HCT116 (cell line): ENCODE measurements at regions not wholly inside any gene's neighbourhood (a gene's known extent, or its start where the extent isn't known, plus 50 kb on each side); places are given as distances from the start of the nearest gene placed in this dataset.

Experiments used
- CEBPB ChIP-seq: IDR thresholded peaks from 2 replicates; pipeline ENCODE4 v1.6.1; 2012; ENCODE audit warnings: low read depth
- CTCF ChIP-seq, 3 experiments: fragments of 200-600 bp in 1 of 3; sonication (generic) in 1 of 3; IDR thresholded peaks in 2 of 3; conservative IDR thresholded peaks in 1 of 3; 2 replicates each; pipeline ENCODE4 v1.5.1; 2012 to 2017; ENCODE audit warnings: low read depth in 2 of 3, low read length in 2 of 3, antibody characterized with exemption in 1 of 3, borderline replicate concordance in 1 of 3, control low read depth in 1 of 3, mild to moderate bottlenecking in 1 of 3, mixed read lengths in 1 of 3, mixed run types in 1 of 3, moderate library complexity in 1 of 3; ENCODE audit not compliant: insufficient read depth in 1 of 3
- EZH2 ChIP-seq: fragments of 200-600 bp; sonication (generic); IDR thresholded peaks from 2 replicates; pipeline ENCODE4 v1.6.1; 2017; ENCODE audit warnings: antibody characterized with exemption, mixed run types
- MAX ChIP-seq: IDR thresholded peaks from 2 replicates; pipeline ENCODE4 v1.6.1; 2012
- POLR2A ChIP-seq: IDR thresholded peaks from 2 replicates; pipeline ENCODE4 v1.7.0; 2011; ENCODE audit warnings: borderline replicate concordance; ENCODE audit not compliant: insufficient read depth, insufficient read length; ENCODE audit errors: extremely low read depth
- YY1 ChIP-seq: IDR thresholded peaks from 2 replicates; pipeline ENCODE4 v1.6.1; 2011; ENCODE audit warnings: low read length, low read depth, moderate library complexity, mild to moderate bottlenecking; ENCODE audit not compliant: insufficient replicate concordance; ENCODE audit errors: extremely low read depth

- no peak for TF ChIP-seq CTCF (IDR thresholded peaks at IDR 0.05 in 2 of 3, conservative IDR thresholded peaks at IDR 0.05 in 1 of 3; ENCODE audit: borderline replicate concordance in 1 of 3, insufficient read depth in 1 of 3, low read depth in 2 of 3, low read length in 2 of 3)
- TF ChIP-seq EZH2 = no peak
- no peak for TF ChIP-seq MAX
- no peak for TF ChIP-seq POLR2A
- TF ChIP-seq CEBPB = no peak
- TF ChIP-seq YY1 = no peak
Measured at GRCh38 chr2:51960281-51960680, 928.3 kb upstream of the NRXN1 start.
